HepG2 (cell line): ENCODE measurements at regions not wholly inside any gene's neighbourhood (a gene's known extent, or its start where the extent isn't known, plus 50 kb on each side); places are given as distances from the start of the nearest gene placed in this dataset.

ENCODE experiments used
- ATAC-seq: fragments of 200-7000 bp; cut with Tn5 transposase; 3 replicates; pipeline ENCODE4 v1.9.1; 2020; ENCODE audit warnings: mild to moderate bottlenecking, moderate library complexity
- BruUV-seq: library from RNA; stranded (reverse); fragments of 400-500 nt; replicated peaks from 2 replicates; lab custom pipeline; 2021; lab: Mats Ljungman, UMichigan
- CTCF ChIA-PET: fragments of 300-600 bp; formaldehyde crosslinking; extraction: SDS; loops from one replicate; lab custom pipeline; 2021; ENCODE audit warnings: low total read pairs, inconsistent platforms, low intra/inter-chr PET ratio; lab: Yijun Ruan, JAX
- POLR2A ChIA-PET: fragments of 350-600 bp; sonication (Branson Sonifier 250); formaldehyde crosslinking; loops from one replicate; lab custom pipeline; 2020; ENCODE audit warnings: antibody characterized with exemption, inconsistent platforms; lab: Yijun Ruan, JAX
- DNase-seq: peaks from one replicate; pipeline ENCODE4 v3.0.0-alpha.2; 2015; ENCODE audit warnings: low spot score
- FAIRE-seq: peaks from 3 replicates; lab custom pipeline; 2011; peaks lifted over from hg19 to GRCh38; lab: Jason Lieb, UNC
- H2AFZ ChIP-seq: one replicate; pipeline ENCODE4 v1.6.1; 2011; ENCODE audit warnings: low read length, inconsistent platforms
- H3K27ac ChIP-seq: fragments of 300-600 bp; 3 replicates; pipeline ENCODE4 v1.8.0; 2011; ENCODE audit warnings: mixed run types, mild to moderate bottlenecking, mixed read lengths, low read length, inconsistent platforms; ENCODE audit not compliant: insufficient read depth; ENCODE audit errors: extremely low read length
- H3K27me3 ChIP-seq, 2 experiments: fragments of 200-600 bp in 1 of 2; 2 replicates in 1 of 2; 3 replicates in 1 of 2; pipeline versions ENCODE4 v1.6.0 to v1.8.0; 2011; ENCODE audit warnings: low read length in 2 of 2, mild to moderate bottlenecking in 2 of 2, moderate library complexity in 2 of 2, inconsistent platforms in 1 of 2; ENCODE audit not compliant: insufficient read depth in 2 of 2, control insufficient read depth in 1 of 2
- H3K36me3 ChIP-seq, 2 experiments: fragments of 200-600 bp in 1 of 2; replicated peaks in 1 of 2; 2 replicates in 1 of 2; 3 replicates in 1 of 2; pipeline versions ENCODE4 v1.5.1 to v1.8.0; 2011; ENCODE audit warnings: low read length in 2 of 2, inconsistent platforms in 1 of 2; ENCODE audit not compliant: insufficient read depth in 2 of 2, control insufficient read depth in 1 of 2
- H3K4me1 ChIP-seq: 2 replicates; pipeline ENCODE4 v1.5.1; 2012; ENCODE audit warnings: low read length, inconsistent platforms; ENCODE audit not compliant: insufficient read depth
- H3K4me2 ChIP-seq: 2 replicates; pipeline ENCODE4 v1.6.0; 2011; ENCODE audit warnings: low read depth, low read length, inconsistent platforms
- H3K4me3 ChIP-seq, 3 experiments: fragments of 200-600 bp in 1 of 3; sonication (generic), shearing (Covaris generic) in 1 of 3; replicated peaks in 1 of 3; 2 replicates each; pipeline ENCODE4 v1.5.1; 2011 to 2016; ENCODE audit warnings: low read length in 3 of 3, inconsistent platforms in 2 of 3, low read depth in 2 of 3, mild to moderate bottlenecking in 2 of 3, control low read depth in 1 of 3, mixed read lengths in 1 of 3; ENCODE audit not compliant: insufficient read depth in 1 of 3
- H3K79me2 ChIP-seq: one replicate; pipeline ENCODE4 v1.6.1; 2011; ENCODE audit warnings: low read length, inconsistent platforms; ENCODE audit not compliant: insufficient read depth
- H3K9ac ChIP-seq: 2 replicates; pipeline ENCODE4 v1.6.0; 2011; ENCODE audit warnings: mild to moderate bottlenecking, low read depth, low read length, inconsistent platforms; ENCODE audit not compliant: insufficient read depth
- H3K9me3 ChIP-seq: 2 replicates; pipeline ENCODE4 v1.5.1; 2012; ENCODE audit warnings: mild to moderate bottlenecking, low read length
- H4K20me1 ChIP-seq: 2 replicates; pipeline ENCODE4 v1.6.0; 2011; ENCODE audit warnings: inconsistent platforms, mild to moderate bottlenecking, low read length, moderate library complexity; ENCODE audit not compliant: insufficient read depth
- CEBPB ChIP-seq: IDR thresholded peaks from 2 replicates; pipeline ENCODE4 v1.6.1; 2011; ENCODE audit warnings: low read depth, low read length, improper control_type of control experiment, borderline replicate concordance
- KDM5A ChIP-seq: fragments of 200-600 bp; sonication (generic); IDR thresholded peaks from 2 replicates; pipeline ENCODE4 v1.7.0; 2018; ENCODE audit warnings: antibody characterized with exemption, mild to moderate bottlenecking, low read length, borderline replicate concordance
- MED13 ChIP-seq: sonication (generic); formaldehyde crosslinking; IDR thresholded peaks from 2 replicates; pipeline ENCODE4 v1.5.0; 2020; ENCODE audit warnings: missing genetic modification reagents
- MTF1 ChIP-seq: sonication (generic); formaldehyde crosslinking; IDR thresholded peaks from 2 replicates; pipeline ENCODE4 v1.5.0; 2020; ENCODE audit warnings: missing genetic modification reagents
- NFE2L2 ChIP-seq: fragments of 150-350 bp; IDR thresholded peaks from 2 replicates; pipeline ENCODE4 v1.6.1; 2014; ENCODE audit warnings: low read length
- RAD21 ChIP-seq: fragments of 450-650 bp; formaldehyde crosslinking; IDR thresholded peaks from 2 replicates; pipeline ENCODE4 v1.5.0; 2020; ENCODE audit warnings: mild to moderate bottlenecking
- SMAD1 ChIP-seq: sonication (generic); formaldehyde crosslinking; IDR thresholded peaks from 2 replicates; pipeline ENCODE4 v1.4.0; 2020; ENCODE audit warnings: missing genetic modification reagents, low read depth, mild to moderate bottlenecking, borderline replicate concordance
- YY1 ChIP-seq: IDR thresholded peaks from 2 replicates; pipeline ENCODE4 v1.6.1; 2011; ENCODE audit warnings: low read length, low read depth, moderate library complexity, mild to moderate bottlenecking; ENCODE audit not compliant: insufficient read depth, insufficient replicate concordance
- ZMAT3 ChIP-seq: sonication (generic); formaldehyde crosslinking; conservative IDR thresholded peaks from 2 replicates; pipeline ENCODE4 v1.7.0; 2021; ENCODE audit warnings: missing genetic modification reagents
- ZNF225 ChIP-seq: sonication (generic); formaldehyde crosslinking; IDR thresholded peaks from 2 replicates; pipeline ENCODE4 v1.4.0; 2020; ENCODE audit warnings: mild to moderate bottlenecking, missing genetic modification reagents
- ZNF549 ChIP-seq: sonication (generic); formaldehyde crosslinking; IDR thresholded peaks from 2 replicates; pipeline ENCODE4 v1.5.0; 2020; ENCODE audit warnings: missing genetic modification reagents
- WGBS: methylation state at CpG from one replicate; pipeline ENCODE4 v1.1.6; 2017; ENCODE audit warnings: low lambda C conversion rate; 5-methylcytosine and 5-hydroxymethylcytosine counted together
- in situ Hi-C: cut with HindIII; loops from 2 replicates; pipeline ENCODE4 v1.10.0; 2017; ENCODE audit warnings: low pct_unique_long_range_greater_than_20kb; ENCODE audit not compliant: extremely low pct_ligation_motif_present
- intact Hi-C: fragments of 100-400 bp; cut with micrococcal nuclease; formaldehyde crosslinking; loops from one replicate; pipeline ENCODE4 v1.10.0; 2022; ENCODE audit not compliant: unreplicated experiment
- TF ChIP-seq, protein P1 (sequence below): sonication (generic); formaldehyde crosslinking; conservative IDR thresholded peaks from 2 replicates; pipeline ENCODE4 v1.8.0; 2022; ENCODE audit warnings: low read depth, missing genetic modification reagents

DNA sequence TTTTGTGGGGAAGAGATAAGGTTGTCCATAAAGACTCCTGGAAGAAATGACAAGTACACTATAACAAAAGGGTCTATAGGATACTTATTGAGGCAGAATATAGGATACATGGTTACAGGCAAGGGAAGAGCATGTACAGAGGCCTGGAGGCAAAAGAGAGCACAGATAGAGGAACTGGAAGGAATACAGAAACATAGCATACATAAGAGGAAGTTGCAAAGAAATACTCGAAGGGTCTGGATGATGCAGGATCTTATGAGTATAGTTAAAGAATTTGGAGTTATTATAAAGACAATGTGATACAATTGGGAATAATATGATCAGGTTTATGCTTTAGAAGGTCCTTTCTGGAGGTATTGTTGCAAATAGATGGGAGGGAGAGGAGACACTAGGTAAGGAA, 592.7 kb upstream of the POU3F2 start (continued):
- TF ChIP-seq ZNF225 (CRISPR knock-in tag), result no peak

DNA sequence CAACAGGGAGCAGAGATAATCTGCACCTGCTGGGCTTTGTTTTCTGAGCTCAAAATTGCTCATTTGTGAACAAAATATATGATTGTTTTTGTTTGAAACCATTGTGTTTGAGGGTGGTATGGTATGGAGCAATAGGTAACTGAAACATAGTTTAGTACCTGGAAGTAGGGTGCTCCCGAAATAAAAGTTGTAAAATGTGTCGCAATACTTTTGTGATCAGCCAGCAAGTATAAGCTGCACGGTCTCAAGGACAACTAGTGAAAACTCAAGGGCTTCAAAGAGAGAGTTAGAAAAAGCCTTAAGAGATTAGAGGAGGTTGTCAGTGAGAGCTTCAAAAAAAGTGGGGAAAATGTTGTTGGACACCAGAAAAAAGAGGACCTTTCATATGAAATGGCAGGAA, 579.8 kb upstream of the POU3F2 start:
- Histone ChIP-seq H3K36me3 (no peaks in the 10 kb centered on the region), H3K4me3 (no peak overlapping the region), H3K4me2 (no peak overlapping the region), H3K4me1 (no peaks in the 10 kb centered on the region), H3K9ac (no peak overlapping the region), H4K20me1 (no peaks in the 10 kb centered on the region), H3K9me3 (no peaks in the 10 kb centered on the region), H3K27ac (no peak overlapping the region), H3K27me3 (no peaks in the 10 kb centered on the region), H3K79me2 (no peaks in the 10 kb centered on the region), H2AFZ (no peak overlapping the region)
- TF ChIP-seq CEBPB, result peak; percentile 85
- TF ChIP-seq ZMAT3 (CRISPR knock-in tag), result no peak
- ChIA-PET POLR2A (no interaction called here), CTCF (no interaction called here)
- intact Hi-C loops (no loop called here), in situ Hi-C loops (no loop called here)
- no TSS peak for BruUV-seq
- 49% methylated on average over 3 of the region's 3 CpGs for WGBS
- DNase-seq (no peak), ATAC-seq (no peak), FAIRE-seq (no peak)

DNA sequence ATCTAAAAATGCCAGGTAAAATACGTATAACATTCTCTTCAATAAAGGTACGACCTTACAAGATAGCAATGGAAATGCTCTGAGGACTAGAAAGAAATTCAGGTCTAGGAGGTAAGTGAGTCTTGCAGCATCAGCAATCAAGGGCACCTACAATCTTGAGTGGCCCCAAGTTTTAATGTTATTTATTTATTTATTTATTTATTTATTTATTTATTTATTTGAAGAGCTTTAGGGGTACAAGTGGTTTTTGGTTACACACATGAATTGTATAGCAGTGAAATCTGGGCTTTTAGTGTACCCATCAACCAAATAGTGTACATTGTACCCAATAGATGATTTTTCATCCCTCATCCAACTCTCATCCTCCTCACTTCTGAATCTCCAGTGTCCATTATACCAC, 574.0 kb upstream of the POU3F2 start:
- ATAC-seq (no peak), FAIRE-seq (no peak), DNase-seq (no peak)
- H3K9me3 ChIP-seq, result no peaks in the 10 kb centered on the region
- 4% methylated on average over 2 of the region's 2 CpGs for WGBS
- H3K27ac ChIP-seq, result no peak overlapping the region
- no peaks in the 10 kb centered on the region for H3K4me1 ChIP-seq
- in situ Hi-C loops, result no loop called here
- no peaks in the 10 kb centered on the region for H3K79me2 ChIP-seq
- no peak overlapping the region for H3K4me3 ChIP-seq
- H2AFZ ChIP-seq, result no peak overlapping the region
- no TSS peak for BruUV-seq
- no peaks in the 10 kb centered on the region for H3K36me3 ChIP-seq
- POLR2A ChIA-PET, result no interaction called here
- H3K9ac ChIP-seq, result no peak overlapping the region
- no peaks in the 10 kb centered on the region for H4K20me1 ChIP-seq
- intact Hi-C loops, result no loop called here
- CTCF ChIA-PET, result no interaction called here
- no peaks in the 10 kb centered on the region for H3K27me3 ChIP-seq
- H3K4me2 ChIP-seq, result no peak overlapping the region
- TF ChIP-seq MED13 (CRISPR knock-in tag) (no peak), ZNF549 (CRISPR knock-in tag) (no peak), MTF1 (CRISPR knock-in tag) (no peak), KDM5A (no peak), RAD21 (CRISPR knock-in tag) (no peak), SMAD1 (CRISPR knock-in tag) (no peak), NFE2L2 (no peak), YY1 (no peak)
- TF ChIP-seq, protein P1, sequence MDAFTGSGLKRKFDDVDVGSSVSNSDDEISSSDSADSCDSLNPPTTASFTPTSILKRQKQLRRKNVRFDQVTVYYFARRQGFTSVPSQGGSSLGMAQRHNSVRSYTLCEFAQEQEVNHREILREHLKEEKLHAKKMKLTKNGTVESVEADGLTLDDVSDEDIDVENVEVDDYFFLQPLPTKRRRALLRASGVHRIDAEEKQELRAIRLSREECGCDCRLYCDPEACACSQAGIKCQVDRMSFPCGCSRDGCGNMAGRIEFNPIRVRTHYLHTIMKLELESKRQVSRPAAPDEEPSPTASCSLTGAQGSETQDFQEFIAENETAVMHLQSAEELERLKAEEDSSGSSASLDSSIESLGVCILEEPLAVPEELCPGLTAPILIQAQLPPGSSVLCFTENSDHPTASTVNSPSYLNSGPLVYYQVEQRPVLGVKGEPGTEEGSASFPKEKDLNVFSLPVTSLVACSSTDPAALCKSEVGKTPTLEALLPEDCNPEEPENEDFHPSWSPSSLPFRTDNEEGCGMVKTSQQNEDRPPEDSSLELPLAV, result no peak
